SK-N-SH (cell line): ENCODE measurements at regions not wholly inside any gene's neighbourhood (a gene's known extent, or its start where the extent isn't known, plus 50 kb on each side); places are given as distances from the start of the nearest gene placed in this dataset.

Experiments used
- IRF3 ChIP-seq: fragments of 150-350 bp; IDR thresholded peaks from 2 replicates; pipeline ENCODE4 v1.6.1; 2016; ENCODE audit warnings: mild to moderate bottlenecking, low read depth, low read length
- MXI1 ChIP-seq: IDR thresholded peaks from 2 replicates; pipeline ENCODE4 v1.6.1; 2012; ENCODE audit warnings: mild to moderate bottlenecking, low read depth, low read length, improper control_type of control experiment
- POLR2AphosphoS5 ChIP-seq: IDR thresholded peaks from 2 replicates; pipeline ENCODE4 v1.6.1; 2012; ENCODE audit warnings: low read depth, low read length
- SMC3 ChIP-seq: IDR thresholded peaks from 2 replicates; pipeline ENCODE4 v1.6.1; 2012; ENCODE audit warnings: low read depth, low read length, improper control_type of control experiment
- YY1 ChIP-seq: IDR thresholded peaks from 2 replicates; pipeline ENCODE4 v1.4.0; 2012; ENCODE audit warnings: low read depth, mild to moderate bottlenecking
- TF ChIP-seq, protein P1 (sequence below): fragments of 200-600 bp; sonication (generic); IDR thresholded peaks from 2 replicates; pipeline ENCODE4 v1.6.1; 2017; ENCODE audit warnings: antibody characterized with exemption, mild to moderate bottlenecking, moderate library complexity

DNA sequence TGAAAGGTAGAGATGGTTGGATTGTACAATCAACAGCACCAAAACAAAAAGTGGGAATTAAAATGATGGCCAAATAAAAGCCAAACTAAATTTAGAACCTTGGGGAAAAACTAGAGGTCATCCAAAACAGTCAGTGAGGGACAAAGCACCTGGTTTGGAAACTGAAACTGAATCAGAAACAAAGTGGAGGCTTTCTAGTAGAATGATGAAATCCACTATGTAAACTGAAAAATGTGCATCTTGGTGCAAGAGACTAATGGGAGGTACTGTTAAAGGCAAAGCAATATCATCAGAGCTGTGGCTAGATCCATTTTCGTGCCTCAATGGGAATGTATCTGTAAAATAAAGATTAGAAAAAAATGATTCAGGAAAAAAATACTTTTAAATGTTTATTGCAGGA, 380.0 kb upstream of the GJE1 start:
- TF ChIP-seq, protein P1, sequence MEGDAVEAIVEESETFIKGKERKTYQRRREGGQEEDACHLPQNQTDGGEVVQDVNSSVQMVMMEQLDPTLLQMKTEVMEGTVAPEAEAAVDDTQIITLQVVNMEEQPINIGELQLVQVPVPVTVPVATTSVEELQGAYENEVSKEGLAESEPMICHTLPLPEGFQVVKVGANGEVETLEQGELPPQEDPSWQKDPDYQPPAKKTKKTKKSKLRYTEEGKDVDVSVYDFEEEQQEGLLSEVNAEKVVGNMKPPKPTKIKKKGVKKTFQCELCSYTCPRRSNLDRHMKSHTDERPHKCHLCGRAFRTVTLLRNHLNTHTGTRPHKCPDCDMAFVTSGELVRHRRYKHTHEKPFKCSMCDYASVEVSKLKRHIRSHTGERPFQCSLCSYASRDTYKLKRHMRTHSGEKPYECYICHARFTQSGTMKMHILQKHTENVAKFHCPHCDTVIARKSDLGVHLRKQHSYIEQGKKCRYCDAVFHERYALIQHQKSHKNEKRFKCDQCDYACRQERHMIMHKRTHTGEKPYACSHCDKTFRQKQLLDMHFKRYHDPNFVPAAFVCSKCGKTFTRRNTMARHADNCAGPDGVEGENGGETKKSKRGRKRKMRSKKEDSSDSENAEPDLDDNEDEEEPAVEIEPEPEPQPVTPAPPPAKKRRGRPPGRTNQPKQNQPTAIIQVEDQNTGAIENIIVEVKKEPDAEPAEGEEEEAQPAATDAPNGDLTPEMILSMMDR: no peak
- no peak for TF ChIP-seq MXI1
- TF ChIP-seq YY1: no peak
- no peak for TF ChIP-seq SMC3
- TF ChIP-seq IRF3: no peak
- no peak for TF ChIP-seq POLR2AphosphoS5
